NCI-H1417 (cell line): ENCODE measurements at regions not wholly inside any gene's neighbourhood (a gene's known extent, or its start where the extent isn't known, plus 50 kb on each side); places are given as distances from the start of the nearest gene placed in this dataset.
"Not testable (repeated sequence)": the region's sequence is repeated elsewhere in the genome, so short reads cannot be mapped to it uniquely, and the experiment has no call there.

Source experiments
- DNase-seq, 3 experiments: peaks; one replicate each; lab custom pipeline; 2025; lab: John Stamatoyannopoulos, UW

GRCh38 chr5:156043351-156043750 lies 283.6 kb upstream of the SGCD start:
- DNase-seq: no peak

DNA sequence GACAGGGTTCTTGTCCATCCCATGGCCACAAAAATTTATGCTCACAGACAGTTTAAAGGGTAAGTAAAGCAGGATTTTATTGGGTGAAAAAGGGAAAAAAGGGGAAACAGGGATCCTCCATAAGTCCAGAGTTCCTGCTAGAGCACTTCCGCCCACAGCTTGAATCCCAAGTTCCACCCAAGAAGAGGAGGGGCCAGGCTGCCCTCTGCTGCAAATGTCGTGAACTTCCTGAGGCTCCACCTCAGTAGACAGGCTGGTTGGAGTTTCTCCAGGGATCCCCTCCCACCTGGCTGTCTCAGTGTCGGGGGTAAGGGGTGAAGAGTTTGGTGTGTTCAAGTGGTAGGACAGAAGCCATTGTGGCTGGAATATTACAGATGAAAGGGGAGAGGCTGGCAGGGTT lies 275.0 kb upstream of the SGCD start:
- DNase-seq: no peak

DNA sequence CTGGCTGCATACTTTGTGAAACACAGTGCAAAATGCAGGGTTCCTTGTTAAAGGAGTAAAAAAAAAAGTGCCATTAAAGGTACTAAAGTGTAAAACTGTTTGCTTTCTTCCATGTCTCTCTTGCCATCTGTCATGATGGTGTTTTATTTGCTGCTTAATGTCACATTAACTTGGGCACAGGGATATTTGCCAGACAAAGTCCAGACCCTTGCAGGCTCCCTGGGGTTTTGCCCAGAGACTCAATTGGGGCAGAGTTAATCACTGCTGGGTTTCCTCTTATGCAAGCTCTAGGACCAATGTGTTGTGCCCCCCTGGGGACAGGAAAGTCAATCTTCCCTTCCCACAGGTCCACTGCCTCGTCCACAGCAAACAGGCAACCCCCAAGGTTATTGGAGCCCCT lies 274.3 kb upstream of the SGCD start:
- DNase-seq: peak in 2 of 3 experiments; percentile 1 to 23

DNA sequence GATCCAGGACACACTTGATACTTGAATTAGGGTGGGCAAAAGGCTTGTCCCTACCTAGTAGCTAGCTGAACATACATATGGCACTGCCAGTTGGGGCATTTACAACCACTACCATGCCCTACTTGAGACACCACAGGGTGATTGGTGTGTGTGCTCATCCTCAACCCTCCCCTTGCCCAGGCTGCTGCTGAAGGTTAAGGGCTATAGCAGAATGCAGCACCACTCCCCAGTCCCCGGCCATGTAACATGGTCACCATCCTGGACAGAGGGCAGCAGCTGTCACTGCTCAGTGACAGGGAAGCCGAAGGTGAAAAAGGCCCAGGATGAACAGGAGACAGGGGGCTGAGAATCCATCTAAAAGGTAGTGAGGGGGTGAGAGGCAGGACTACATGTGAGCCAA lies 273.9 kb upstream of the SGCD start:
- DNase-seq: no peak

DNA sequence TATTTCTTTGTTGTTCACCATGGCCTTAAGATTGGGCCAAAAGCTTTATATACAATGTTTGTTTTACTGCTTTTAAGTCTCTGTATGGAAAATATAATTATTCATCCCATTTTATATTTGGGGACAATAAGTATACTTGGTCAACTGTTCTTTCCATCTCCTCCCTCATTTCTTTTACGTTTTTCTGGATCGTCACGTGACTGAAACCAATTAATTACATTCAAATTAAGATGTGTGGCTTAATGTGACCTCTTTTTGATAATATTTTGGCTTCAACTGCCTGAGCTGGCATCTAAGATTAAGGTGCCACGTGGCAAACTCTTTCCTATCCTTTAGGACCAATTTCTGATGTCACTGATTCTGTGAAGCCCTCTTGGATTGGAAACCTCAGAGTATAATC lies 250.1 kb upstream of the SGCD start:
- DNase-seq: no peak

GRCh38 chr5:156087577-156088110 lies 239.3 kb upstream of the SGCD start:
- DNase-seq: no peak

- DNase-seq: not testable (repeated sequence)
Observed at GRCh38 chr5:156089955-156090940, 236.7 kb upstream of the SGCD start.

DNA sequence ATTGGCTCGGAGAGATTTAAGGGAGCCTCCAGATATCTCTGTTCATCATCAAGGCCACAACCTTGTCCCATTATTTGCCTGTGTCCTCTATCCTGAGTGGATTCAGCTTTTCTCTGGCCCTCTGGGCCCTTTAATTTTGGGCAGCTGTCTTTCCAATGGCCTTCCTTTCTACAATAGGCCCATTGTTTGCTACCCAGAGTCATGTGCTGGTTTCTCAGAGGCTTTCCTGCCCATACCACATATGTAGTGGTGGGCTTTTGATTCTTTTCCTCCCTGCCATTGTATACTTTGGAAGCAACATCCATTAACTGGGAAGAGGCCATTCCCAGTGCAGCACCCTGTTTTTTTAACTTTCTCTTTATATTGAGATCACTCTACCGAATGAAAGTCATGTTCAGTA lies 233.9 kb upstream of the SGCD start:
- DNase-seq: no peak

GRCh38 chr5:156094001-156094400 lies 233.0 kb upstream of the SGCD start:
- DNase-seq: no peak

GRCh38 chr5:156095709-156096241 lies 231.2 kb upstream of the SGCD start:
- no peak for DNase-seq

DNA sequence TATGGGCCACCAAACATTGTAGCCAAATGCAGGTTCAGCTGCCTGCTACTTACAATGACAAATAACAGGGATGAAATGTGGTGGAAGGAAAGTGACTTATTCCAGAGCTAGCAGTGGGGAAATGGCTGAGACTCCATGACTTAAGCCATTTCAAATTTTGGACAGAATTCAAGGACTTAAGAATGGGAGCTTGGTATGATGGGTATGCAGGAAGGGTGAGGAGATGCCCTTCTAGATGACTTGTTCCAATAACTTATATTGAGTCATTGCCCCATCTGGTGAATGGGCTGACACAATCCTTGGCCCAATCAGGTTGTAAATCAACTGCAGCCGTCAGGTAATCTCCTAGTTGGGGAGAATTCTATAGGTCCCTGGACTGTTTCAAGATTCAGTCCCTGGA lies 230.7 kb upstream of the SGCD start:
- DNase-seq: no peak

DNA sequence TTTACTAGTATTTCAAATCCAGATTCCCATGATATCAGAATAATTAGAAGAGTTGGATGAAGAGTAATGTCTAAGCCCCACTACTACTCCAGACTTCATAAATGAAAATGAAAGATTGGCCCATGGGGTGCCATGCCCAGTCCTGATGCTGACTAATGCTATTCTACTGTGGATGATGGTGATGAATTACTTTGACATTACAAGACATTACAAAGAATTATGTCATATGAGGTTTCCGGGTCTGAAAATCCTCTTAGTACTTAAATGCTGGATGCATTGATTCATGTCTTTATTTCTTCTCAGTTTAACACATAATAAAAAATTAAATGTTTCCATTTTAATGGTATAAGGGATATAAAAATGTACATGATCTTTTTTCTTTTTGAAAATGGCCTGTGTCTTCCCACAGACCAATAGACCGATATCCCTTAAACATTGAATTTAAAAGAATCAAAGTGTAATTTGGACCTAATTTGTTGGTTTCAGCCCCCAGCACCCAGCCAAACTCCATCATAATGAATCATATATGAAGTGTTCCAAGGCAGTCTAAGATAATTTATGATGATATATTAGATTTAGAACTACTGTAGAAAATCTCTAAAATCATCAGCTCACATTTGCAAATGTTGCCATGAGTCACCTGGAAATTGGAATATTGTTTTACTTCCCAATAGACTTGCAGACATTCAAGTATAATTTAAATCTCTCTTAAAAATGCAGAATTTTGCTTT lies 223.6 kb upstream of the SGCD start:
- no peak for DNase-seq

DNA sequence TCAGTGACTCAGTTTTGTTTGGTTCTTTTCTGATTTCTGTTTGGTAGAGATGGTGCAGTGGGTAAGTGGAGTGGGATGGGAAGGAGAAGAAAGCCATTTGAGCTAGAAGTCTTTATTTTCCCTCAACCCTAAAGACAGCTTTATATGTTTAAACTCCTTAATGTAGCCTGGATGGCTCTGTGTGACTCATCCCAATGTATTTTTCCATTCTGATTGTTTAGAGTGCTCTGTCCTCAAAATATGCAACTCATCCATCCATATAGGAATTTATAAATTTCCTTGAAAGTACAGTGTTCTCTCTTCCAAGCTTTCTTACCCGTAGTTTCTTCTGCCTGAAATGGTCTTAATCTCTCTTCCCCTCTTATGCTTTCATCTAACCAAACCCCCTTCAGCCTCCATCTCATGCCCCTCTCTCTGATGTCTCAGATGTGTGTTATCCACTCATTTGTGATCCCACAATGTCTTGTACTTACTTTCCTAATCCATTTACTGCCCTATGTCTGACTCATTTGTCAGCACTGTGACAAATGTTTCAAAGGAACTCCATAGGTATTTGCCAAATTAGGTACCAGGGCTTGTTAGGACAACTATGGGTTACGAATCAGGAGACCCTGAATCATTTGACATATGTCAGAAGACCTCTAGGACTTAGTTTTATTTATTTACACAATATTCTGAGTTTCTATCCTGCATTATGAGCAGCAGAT lies 217.5 kb upstream of the SGCD start:
- DNase-seq: no peak

DNA sequence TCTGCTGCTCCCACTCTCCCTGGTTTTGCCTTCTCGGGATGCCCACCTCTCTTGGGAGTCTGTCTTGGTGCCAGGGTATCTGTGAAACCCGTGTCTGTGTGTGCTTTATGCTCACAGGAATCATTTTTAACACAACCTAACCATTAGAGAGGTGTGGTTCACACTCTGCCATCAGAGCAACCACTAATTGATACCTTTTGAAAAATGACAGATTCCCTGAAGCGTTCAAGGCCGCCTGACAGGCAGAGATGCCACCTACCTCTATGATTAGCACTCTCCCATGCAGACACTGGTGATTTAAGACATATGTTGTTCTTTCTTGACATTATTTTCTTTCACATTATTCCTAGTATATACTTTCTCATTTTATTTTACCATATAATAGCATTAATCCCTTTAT lies 207.3 kb upstream of the SGCD start:
- DNase-seq: peak in 2 of 3 experiments; percentile 8 to 63

GRCh38 chr5:156120777-156121176 lies 206.2 kb upstream of the SGCD start:
- DNase-seq: no peak

DNA sequence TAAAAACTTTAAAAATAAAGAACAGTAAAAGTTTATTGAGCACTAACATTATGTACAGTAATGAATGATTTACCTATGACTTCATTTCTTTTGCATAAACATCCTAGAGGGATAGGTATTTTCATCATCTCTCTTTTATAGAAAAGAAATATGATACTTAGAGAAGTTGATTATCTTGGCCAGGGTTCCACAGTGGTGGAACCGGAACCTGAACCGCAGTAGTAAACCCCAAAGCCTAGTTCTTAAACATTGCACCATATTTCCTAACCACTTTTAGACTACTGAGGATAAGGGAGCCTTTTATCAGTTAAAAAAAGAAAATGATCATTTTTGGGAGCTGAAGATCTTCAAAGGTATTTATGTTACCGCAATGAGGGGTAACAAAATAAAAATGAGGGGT lies 205.7 kb upstream of the SGCD start:
- DNase-seq: no peak

- no peak for DNase-seq
Observed at GRCh38 chr5:156121882-156122281, 205.1 kb upstream of the SGCD start.

- DNase-seq: no peak
Observed at GRCh38 chr5:156124708-156125107, 202.3 kb upstream of the SGCD start.

GRCh38 chr5:156125118-156125517 lies 201.8 kb upstream of the SGCD start:
- DNase-seq: no peak

DNA sequence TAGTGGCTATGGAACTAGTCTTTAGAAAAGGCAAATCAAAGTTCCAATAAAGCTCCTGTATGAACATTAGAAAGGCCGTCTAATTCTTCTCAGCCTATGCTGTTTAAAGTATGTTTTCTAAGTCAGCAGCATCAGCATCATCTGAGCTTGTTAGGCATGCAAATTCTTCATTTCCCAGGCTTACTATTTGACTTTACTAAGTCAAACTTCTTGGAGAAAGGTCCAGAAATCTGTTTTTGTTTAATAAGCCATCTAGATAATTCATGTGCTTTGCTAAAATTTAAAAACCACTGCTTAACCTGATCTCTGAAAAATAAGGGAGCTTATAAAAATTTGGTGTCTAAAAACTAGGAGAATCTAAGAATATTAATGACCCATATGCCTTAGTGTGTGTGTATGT lies 200.2 kb upstream of the SGCD start:
- no peak for DNase-seq

- DNase-seq: no peak
Observed at GRCh38 chr5:156128026-156128425, 198.9 kb upstream of the SGCD start.

GRCh38 chr5:156134216-156134615 lies 192.7 kb upstream of the SGCD start:
- DNase-seq: no peak
